K562 (cell line): ENCODE measurements at regions not wholly inside any gene's neighbourhood (a gene's known extent, or its start where the extent isn't known, plus 50 kb on each side); places are given as distances from the start of the nearest gene placed in this dataset.

Experiments
- ATAC-seq: fragments of 200-7000 bp; cut with Tn5 transposase; 3 replicates; pipeline ENCODE4 v1.9.1; 2020; ENCODE audit warnings: moderate library complexity
- BruUV-seq: library from RNA; stranded (reverse); fragments of 400-500 nt; replicated peaks from 2 replicates; lab custom pipeline; 2021; lab: Mats Ljungman, UMichigan
- CTCF ChIA-PET: fragments of 300-600 bp; formaldehyde crosslinking; extraction: SDS; loops from one replicate; lab custom pipeline; 2021; ENCODE audit warnings: low intra/inter-chr PET ratio; lab: Yijun Ruan, JAX
- POLR2A ChIA-PET: fragments of 300-600, 350-650 bp; sonication (Branson Sonifier 250); formaldehyde crosslinking; extraction: SDS; loops from one replicate; lab custom pipeline; 2021; ENCODE audit warnings: antibody characterized with exemption, inconsistent platforms; lab: Yijun Ruan, JAX
- DNase-seq, 4 experiments: peaks; one replicate each; pipeline versions ENCODE4 v3.0.0 to v3.0.0-alpha.2; 2011 to 2018; ENCODE audit warnings: low spot score in 3 of 4, mixed read lengths in 3 of 4; ENCODE audit errors: extremely low read depth in 1 of 4
- FAIRE-seq: peaks from 2 replicates; lab custom pipeline; 2011; peaks lifted over from hg19 to GRCh38; lab: Jason Lieb, UNC
- H2AFZ ChIP-seq: 2 replicates; pipeline ENCODE4 v1.6.0; 2011; ENCODE audit warnings: low read depth, low read length, control low read depth, inconsistent platforms
- H3K27ac ChIP-seq: fragments of 200-600 bp; 3 replicates; pipeline ENCODE4 v1.8.0; 2011; ENCODE audit warnings: low read depth, mild to moderate bottlenecking, control low read depth, inconsistent platforms, low read length, moderate library complexity, mixed read lengths; ENCODE audit errors: extremely low read depth
- H3K27me3 ChIP-seq, 2 experiments: fragments of 300-600 bp in 1 of 2; 2 replicates in 1 of 2; 3 replicates in 1 of 2; pipeline versions ENCODE4 v1.6.0 to v1.8.0; 2011; ENCODE audit warnings: inconsistent platforms in 2 of 2, low read length in 2 of 2, mild to moderate bottlenecking in 1 of 2, mixed read lengths in 1 of 2, moderate library complexity in 1 of 2; ENCODE audit not compliant: control insufficient read depth in 2 of 2, insufficient read depth in 2 of 2
- H3K36me3 ChIP-seq: fragments of 300-600 bp; 3 replicates; pipeline ENCODE4 v1.8.0; 2011; ENCODE audit warnings: mild to moderate bottlenecking, low read length, inconsistent platforms; ENCODE audit not compliant: control insufficient read depth, insufficient read depth
- H3K4me1 ChIP-seq, 2 experiments: fragments of 200-600 bp in 1 of 2; replicated peaks in 1 of 2; 2 replicates in 1 of 2; 3 replicates in 1 of 2; pipeline versions ENCODE4 v1.5.1 to v1.8.0; 2011; ENCODE audit warnings: inconsistent platforms in 2 of 2, low read length in 2 of 2, mild to moderate bottlenecking in 1 of 2, mixed read lengths in 1 of 2, moderate library complexity in 1 of 2; ENCODE audit not compliant: control insufficient read depth in 2 of 2, insufficient read depth in 2 of 2
- H3K4me2 ChIP-seq: 2 replicates; pipeline ENCODE4 v1.6.1; 2011; ENCODE audit warnings: low read length, control low read depth, inconsistent platforms, mixed read lengths; ENCODE audit not compliant: insufficient read depth
- H3K4me3 ChIP-seq: fragments of 200-600 bp; sonication (generic), shearing (Covaris generic); 2 replicates; pipeline ENCODE4 v1.5.1; 2016; ENCODE audit warnings: control low read depth, inconsistent platforms
- H3K79me2 ChIP-seq: fragments of 200-600 bp; 3 replicates; pipeline ENCODE4 v1.8.0; 2011; ENCODE audit warnings: low read length, inconsistent platforms; ENCODE audit not compliant: control insufficient read depth, insufficient read depth
- H3K9ac ChIP-seq, 2 experiments: 2 replicates each; pipeline versions ENCODE4 v1.6.0 to v1.6.1; 2011; ENCODE audit warnings: low read depth in 2 of 2, low read length in 2 of 2, control low read depth in 1 of 2, inconsistent platforms in 1 of 2, mild to moderate bottlenecking in 1 of 2, mixed read lengths in 1 of 2; ENCODE audit not compliant: insufficient read depth in 1 of 2
- H3K9me1 ChIP-seq: one replicate; pipeline ENCODE4 v1.6.0; 2011; ENCODE audit warnings: inconsistent platforms, mild to moderate bottlenecking, low read length, moderate library complexity; ENCODE audit not compliant: control insufficient read depth, insufficient read depth
- H3K9me3 ChIP-seq: replicated peaks from 2 replicates; pipeline ENCODE4 v1.5.1; 2011; ENCODE audit warnings: low read depth, low read length, inconsistent platforms; ENCODE audit not compliant: control insufficient read depth, insufficient read depth
- H4K20me1 ChIP-seq: replicated peaks from 2 replicates; pipeline ENCODE4 v1.6.1; 2011; ENCODE audit warnings: low read length, inconsistent platforms, mixed read lengths; ENCODE audit not compliant: control insufficient read depth, insufficient read depth
- HBP1 ChIP-seq: fragments of 450-650 bp; formaldehyde crosslinking; IDR thresholded peaks from 2 replicates; pipeline ENCODE4 v1.4.0; 2022; ENCODE audit warnings: missing genetic modification characterization
- NFXL1 ChIP-seq: fragments of 450-650 bp; formaldehyde crosslinking; IDR thresholded peaks from 2 replicates; pipeline ENCODE4 v1.4.0; 2021; ENCODE audit warnings: mild to moderate bottlenecking
- SRSF1 ChIP-seq: fragments of 200-400 bp; formaldehyde crosslinking; IDR thresholded peaks from 2 replicates; pipeline ENCODE4 v1.6.1; 2017; ENCODE audit warnings: mild to moderate bottlenecking, low read depth, low read length, moderate library complexity
- STAT6 ChIP-seq: sonication (generic); formaldehyde crosslinking; IDR thresholded peaks from 2 replicates; pipeline ENCODE4 v1.8.1; 2023; ENCODE audit warnings: mild to moderate bottlenecking, missing genetic modification reagents
- TBL1XR1 ChIP-seq, 2 experiments: IDR thresholded peaks; 2 replicates each; pipeline ENCODE4 v1.6.1; 2012; ENCODE audit warnings: improper control_type of control experiment in 2 of 2, low read length in 2 of 2, mild to moderate bottlenecking in 1 of 2
- TRIM24 ChIP-seq, 2 experiments: fragments of 450-650 bp; IDR thresholded peaks; 2 replicates each; pipeline ENCODE4 v1.6.1; 2016
- ZBTB34 ChIP-seq: fragments of 250-450 bp; sonication (Bioruptor Pico); IDR thresholded peaks from 2 replicates; pipeline ENCODE4 v1.8.0; 2021; ENCODE audit warnings: mild to moderate bottlenecking, moderate library complexity
- ZNF408 ChIP-seq: fragments of 250-450 bp; sonication (Bioruptor Pico); IDR thresholded peaks from 2 replicates; pipeline ENCODE4 v1.4.0; 2020; ENCODE audit warnings: low read depth, mild to moderate bottlenecking, moderate library complexity
- WGBS: fragments of 100-300 bp; shearing (Covaris generic); methylation state at CpG from one replicate; pipeline ENCODE4 v1.1.6; 2016; ENCODE audit warnings: low coverage, mixed read lengths; ENCODE audit not compliant: insufficient coverage; ENCODE audit errors: missing lambda C conversion rate; 5-methylcytosine and 5-hydroxymethylcytosine counted together
- in situ Hi-C: fragments of 300-500 bp; cut with MboI; formaldehyde crosslinking; loops from 4 replicates; pipeline ENCODE4 v1.15.0; 2018; ENCODE audit warnings: inconsistent platforms, mixed read lengths
- intact Hi-C: fragments of 100-400 bp; cut with micrococcal nuclease; formaldehyde crosslinking; loops from 2 replicates; pipeline ENCODE4 v1.14.2; 2022

GRCh38 chr7:52961084-52961483 is 74.3 kb upstream of the POM121L12 start:
- CTCF ChIA-PET, result no interaction called here
- no peak for ATAC-seq
- Histone ChIP-seq H3K4me3 (no peak overlapping the region), H3K4me2 (no peak overlapping the region), H3K4me1 (no peaks in the 10 kb centered on the region), H3K36me3 (no peaks in the 10 kb centered on the region), H3K27ac (no peak overlapping the region), H3K79me2 (no peaks in the 10 kb centered on the region), H2AFZ (no peak overlapping the region), H3K9ac (no peak overlapping the region)
- BruUV-seq, result no TSS peak
- FAIRE-seq, result no peak
- TF ChIP-seq HBP1 (CRISPR knock-in tag) (no peak), ZNF408 (CRISPR knock-in tag) (no peak), ZBTB34 (CRISPR knock-in tag) (no peak), TBL1XR1 (IDR thresholded peaks at IDR 0.05; ENCODE audit: low read length in 2 of 2) (no peak), TRIM24 (IDR thresholded peaks at IDR 0.05) (no peak), SRSF1 (no peak), NFXL1 (CRISPR knock-in tag) (no peak), STAT6 (CRISPR knock-in tag) (no peak)
- TF ChIP-seq, all 486 proteins: peak for 0
- DNase-seq, result no peak
- no peaks in the 10 kb centered on the region for H4K20me1 ChIP-seq
- no peaks in the 10 kb centered on the region for H3K9me3 ChIP-seq
- WGBS, result 8% methylated on average over 1 of the region's 1 CpG
- H3K27me3 ChIP-seq, result no peaks in the 10 kb centered on the region
- no peaks in the 10 kb centered on the region for H3K9me1 ChIP-seq
- in situ Hi-C loops (no loop called here), intact Hi-C loops (no loop called here)
- POLR2A ChIA-PET, result no interaction called here
